ENCODE measurements at regions not wholly inside any gene's neighbourhood (a gene's known extent, or its start where the extent isn't known, plus 50 kb on each side); places are given as distances from the start of the nearest gene placed in this dataset.

- TF ChIP-seq CTCF (IDR thresholded peaks at IDR 0.05) = no peak
- no peak for TF ChIP-seq POLR2A (IDR thresholded peaks at IDR 0.05)
Observed at GRCh38 chr2:204355688-204356087, 189.6 kb upstream of the PARD3B start.
